IMR-90 (cell line): ENCODE measurements at regions not wholly inside any gene's neighbourhood (a gene's known extent, or its start where the extent isn't known, plus 50 kb on each side); places are given as distances from the start of the nearest gene placed in this dataset.

Experiments
- ATAC-seq: fragments of 200-7000 bp; cut with Tn5 transposase; 2 replicates; pipeline ENCODE4 v1.9.1; 2020; ENCODE audit warnings: low read depth, mild to moderate bottlenecking, moderate library complexity
- BruUV-seq: library from RNA; stranded (reverse); fragments of 400-500 nt; replicated peaks from 2 replicates; lab custom pipeline; 2021; lab: Mats Ljungman, UMichigan
- CTCF ChIA-PET: fragments of 300-600 bp; formaldehyde crosslinking; extraction: SDS; loops from one replicate; lab custom pipeline; 2021; ENCODE audit warnings: antibody characterized with exemption; lab: Yijun Ruan, JAX
- POLR2A ChIA-PET: fragments of 300-600 bp; sonication (Branson Sonifier 250); formaldehyde crosslinking; loops from one replicate; lab custom pipeline; 2022; ENCODE audit warnings: antibody characterized with exemption; ENCODE audit not compliant: unreplicated experiment; lab: Charles Lee
- DNase-seq: peaks from one replicate; pipeline ENCODE4 v3.0.0; 2013
- H2AFZ ChIP-seq: replicated peaks from 2 replicates; pipeline ENCODE3; 2013; ENCODE audit warnings: low read length, mild to moderate bottlenecking; ENCODE audit not compliant: poor library complexity
- H2AK5ac ChIP-seq: 2 replicates; pipeline ENCODE4 v1.6.1; 2013; ENCODE audit warnings: low read depth, low read length, inconsistent platforms
- H2AK9ac ChIP-seq: replicated peaks from 2 replicates; pipeline ENCODE3; 2013; ENCODE audit warnings: mild to moderate bottlenecking, low read depth, low read length, moderate library complexity; ENCODE audit not compliant: poor library complexity
- H2BK120ac ChIP-seq: 2 replicates; pipeline ENCODE4 v1.6.1; 2013; ENCODE audit warnings: low read depth, low read length, inconsistent platforms
- H2BK15ac ChIP-seq: 3 replicates; pipeline ENCODE4 v1.6.1; 2013; ENCODE audit warnings: low read depth, low read length, inconsistent platforms
- H2BK20ac ChIP-seq: 2 replicates; pipeline ENCODE4 v1.6.1; 2013; ENCODE audit warnings: low read depth, mild to moderate bottlenecking, inconsistent platforms, low read length, moderate library complexity
- H2BK5ac ChIP-seq: 2 replicates; pipeline ENCODE4 v1.6.1; 2013; ENCODE audit warnings: mild to moderate bottlenecking, low read depth, low read length, inconsistent platforms; ENCODE audit not compliant: poor library complexity, severe bottlenecking
- H3K14ac ChIP-seq: replicated peaks from 2 replicates; pipeline ENCODE4 v1.6.1; 2013; ENCODE audit warnings: low read depth, low read length, inconsistent platforms
- H3K18ac ChIP-seq: 2 replicates; pipeline ENCODE4 v1.6.1; 2013; ENCODE audit warnings: low read depth, low read length, control low read depth
- H3K23ac ChIP-seq: 2 replicates; pipeline ENCODE4 v1.6.1; 2013; ENCODE audit warnings: low read depth, low read length, inconsistent platforms
- H3K27ac ChIP-seq: 2 replicates; pipeline ENCODE4 v1.5.1; 2013; ENCODE audit warnings: mild to moderate bottlenecking, control low read depth, low read length; ENCODE audit not compliant: insufficient read depth
- H3K27me3 ChIP-seq: 2 replicates; pipeline ENCODE4 v1.6.1; 2013; ENCODE audit warnings: low read length; ENCODE audit not compliant: control insufficient read depth, insufficient read depth
- H3K36me3 ChIP-seq: 2 replicates; pipeline ENCODE4 v1.6.1; 2013; ENCODE audit warnings: low read length, mixed read lengths; ENCODE audit not compliant: control insufficient read depth, insufficient read depth
- H3K4ac ChIP-seq: 2 replicates; pipeline ENCODE4 v1.6.1; 2013; ENCODE audit warnings: low read depth, low read length, inconsistent platforms
- H3K4me1 ChIP-seq: 2 replicates; pipeline ENCODE4 v1.6.1; 2013; ENCODE audit warnings: low read length, mixed read lengths; ENCODE audit not compliant: control insufficient read depth, insufficient read depth
- H3K4me2 ChIP-seq: 2 replicates; pipeline ENCODE4 v1.6.1; 2013; ENCODE audit warnings: low read depth, mild to moderate bottlenecking, control low read depth, low read length, moderate library complexity
- H3K4me3 ChIP-seq: 2 replicates; pipeline ENCODE4 v1.5.1; 2013; ENCODE audit warnings: low read depth, mild to moderate bottlenecking, control low read depth, low read length, moderate library complexity; ENCODE audit not compliant: insufficient read depth
- H3K56ac ChIP-seq: 2 replicates; pipeline ENCODE4 v1.6.1; 2013; ENCODE audit warnings: low read length, inconsistent platforms; ENCODE audit not compliant: insufficient read depth; ENCODE audit errors: extremely low read depth
- H3K79me1 ChIP-seq, 2 experiments: 2 replicates each; pipeline ENCODE4 v1.6.1; 2013; ENCODE audit warnings: low read length in 2 of 2, inconsistent platforms in 1 of 2, low read depth in 1 of 2
- H3K9ac ChIP-seq: 2 replicates; pipeline ENCODE4 v1.6.1; 2013; ENCODE audit warnings: low read depth, low read length, control low read depth
- H3K9me1 ChIP-seq: 2 replicates; pipeline ENCODE4 v1.6.1; 2013; ENCODE audit warnings: low read length, inconsistent platforms; ENCODE audit not compliant: insufficient read depth
- H3K9me3 ChIP-seq: 2 replicates; pipeline ENCODE4 v1.6.1; 2013; ENCODE audit warnings: low read length; ENCODE audit not compliant: control insufficient read depth, insufficient read depth
- H4K20me1 ChIP-seq: 2 replicates; pipeline ENCODE4 v1.6.1; 2013; ENCODE audit warnings: low read length, inconsistent platforms; ENCODE audit not compliant: insufficient read depth
- H4K5ac ChIP-seq: 2 replicates; pipeline ENCODE4 v1.6.1; 2013; ENCODE audit warnings: mild to moderate bottlenecking, low read depth, low read length, control low read depth
- H4K8ac ChIP-seq, 2 experiments: 2 replicates each; pipeline ENCODE4 v1.6.1; 2013; ENCODE audit warnings: low read depth in 2 of 2, low read length in 2 of 2, control low read depth in 1 of 2, inconsistent platforms in 1 of 2
- H4K91ac ChIP-seq: 2 replicates; pipeline ENCODE4 v1.6.1; 2013; ENCODE audit warnings: low read depth, low read length, inconsistent platforms; ENCODE audit not compliant: insufficient read depth
- BHLHE40 ChIP-seq: fragments of 150-350 bp; IDR thresholded peaks from 2 replicates; pipeline ENCODE4 v1.6.1; 2016; ENCODE audit warnings: mild to moderate bottlenecking, low read depth, low read length
- CEBPB ChIP-seq: IDR thresholded peaks from 2 replicates; pipeline ENCODE4 v1.6.1; 2012; ENCODE audit warnings: low read depth, low read length, improper control_type of control experiment
- CHD1 ChIP-seq: IDR thresholded peaks from 2 replicates; pipeline ENCODE4 v1.6.1; 2012; ENCODE audit warnings: low read depth, low read length, improper control_type of control experiment
- FOS ChIP-seq: fragments of 150-350 bp; IDR thresholded peaks from 2 replicates; pipeline ENCODE4 v1.6.1; 2016; ENCODE audit warnings: low read depth, low read length
- MAFK ChIP-seq: IDR thresholded peaks from 2 replicates; pipeline ENCODE4 v1.6.1; 2012; ENCODE audit warnings: low read depth, low read length, improper control_type of control experiment
- MAZ ChIP-seq: IDR thresholded peaks from 2 replicates; pipeline ENCODE4 v1.6.1; 2012; ENCODE audit warnings: low read depth, mild to moderate bottlenecking, low read length, improper control_type of control experiment, moderate library complexity, borderline replicate concordance
- MXI1 ChIP-seq: IDR thresholded peaks from 2 replicates; pipeline ENCODE4 v1.6.1; 2012; ENCODE audit warnings: low read depth, mild to moderate bottlenecking, low read length, moderate library complexity, borderline replicate concordance
- NFE2L2 ChIP-seq: fragments of 150-350 bp; IDR thresholded peaks from 2 replicates; pipeline ENCODE4 v1.6.1; 2016; ENCODE audit warnings: low read depth, mild to moderate bottlenecking, low read length
- POLR2A ChIP-seq: IDR thresholded peaks from 2 replicates; pipeline ENCODE4 v1.6.1; 2012; ENCODE audit warnings: mild to moderate bottlenecking, low read depth, low read length
- RAD21 ChIP-seq: IDR thresholded peaks from 2 replicates; pipeline ENCODE4 v1.6.1; 2012; ENCODE audit warnings: low read length, improper control_type of control experiment
- RCOR1 ChIP-seq: IDR thresholded peaks from 2 replicates; pipeline ENCODE4 v1.6.1; 2012; ENCODE audit warnings: mild to moderate bottlenecking, low read length, improper control_type of control experiment; ENCODE audit not compliant: insufficient replicate concordance
- RFX5 ChIP-seq: IDR thresholded peaks from 2 replicates; pipeline ENCODE4 v1.8.0; 2012; ENCODE audit warnings: low read depth, mild to moderate bottlenecking, low read length, moderate library complexity
- SMC3 ChIP-seq: fragments of 150-350 bp; IDR thresholded peaks from 2 replicates; pipeline ENCODE4 v1.6.1; 2016; ENCODE audit warnings: low read depth, mild to moderate bottlenecking, antibody characterized with exemption, low read length, moderate library complexity
- dilution Hi-C: fragments of 300-500 bp; cut with HindIII; formaldehyde crosslinking; loops from one replicate; pipeline ENCODE4 v1.14.3; 2018; ENCODE audit warnings: low sequenced_read_pairs; ENCODE audit not compliant: unreplicated experiment
- in situ Hi-C: fragments of 300-500 bp; cut with MboI; formaldehyde crosslinking; loops from 3 replicates; pipeline ENCODE4 v1.14.3; 2019; ENCODE audit warnings: low sequenced_read_pairs, inconsistent platforms, mixed read lengths
- intact Hi-C: fragments of 100-400 bp; cut with micrococcal nuclease; formaldehyde crosslinking; loops from 2 replicates; pipeline ENCODE4 v1.10.0; 2022
- TF ChIP-seq, protein P1 (sequence below): fragments of 150-350 bp; IDR thresholded peaks from 2 replicates; pipeline ENCODE4 v1.6.1; 2016; ENCODE audit warnings: low read depth, mild to moderate bottlenecking, low read length, moderate library complexity, borderline replicate concordance
- TF ChIP-seq, protein P2 (sequence below): fragments of 150-350 bp; IDR thresholded peaks from 2 replicates; pipeline ENCODE4 v1.6.1; 2017; ENCODE audit warnings: mild to moderate bottlenecking, antibody characterized with exemption, low read length, low read depth

DNA sequence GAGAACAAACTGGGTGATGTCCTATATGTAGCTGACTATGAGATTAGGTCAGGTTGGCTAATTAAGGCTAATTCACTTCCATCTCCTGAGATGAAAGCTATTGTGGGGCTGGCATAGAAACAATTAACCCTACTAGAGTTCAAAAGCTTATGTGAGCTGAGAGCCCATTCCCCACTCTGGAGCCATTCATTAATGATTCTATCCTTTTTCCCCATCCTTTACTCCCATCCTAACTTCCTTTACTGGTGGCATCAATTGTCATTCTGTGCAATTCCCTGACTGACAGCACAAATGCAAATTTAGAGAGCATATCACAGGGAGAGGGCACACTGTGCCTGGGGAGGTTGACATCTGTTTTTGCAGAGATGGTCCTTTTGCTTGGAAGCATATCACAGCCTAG, 103.9 kb downstream of the URB2 start:
- Histone ChIP-seq H2BK120ac (no peak overlapping the region), H3K23ac (no peak overlapping the region), H3K9me3 (no peaks in the 10 kb centered on the region), H2AK9ac (no peak overlapping the region), H3K9ac (no peak overlapping the region), H3K14ac (no peak overlapping the region), H2BK5ac (no peak overlapping the region), H4K91ac (no peak overlapping the region), H3K79me1 (no peaks in the 10 kb centered on the region), H2BK15ac (no peak overlapping the region), H4K20me1 (no peaks in the 10 kb centered on the region), H2AK5ac (no peak overlapping the region), H3K4me3 (no peak overlapping the region), H3K56ac (no peak overlapping the region), H3K4me2 (no peak overlapping the region), H4K8ac (no peak overlapping the region), H3K18ac (no peak overlapping the region), H3K4ac (no peak overlapping the region), H2AFZ (no peak overlapping the region), H3K36me3 (no peaks in the 10 kb centered on the region), H3K4me1 (no peaks in the 10 kb centered on the region), H3K27me3 (no peaks in the 10 kb centered on the region), H3K27ac (no peak overlapping the region), H3K9me1 (no peaks in the 10 kb centered on the region), H4K5ac (no peak overlapping the region), H2BK20ac (no peak overlapping the region)
- ATAC-seq (no peak), DNase-seq (no peak)
- in situ Hi-C loops, result no loop called here
- dilution Hi-C loops, result no loop called here
- intact Hi-C loops, result no loop called here
- ChIA-PET CTCF (no interaction called here), POLR2A (no interaction called here)
- no TSS peak for BruUV-seq
- no peak for TF ChIP-seq FOS
- TF ChIP-seq, protein P1, sequence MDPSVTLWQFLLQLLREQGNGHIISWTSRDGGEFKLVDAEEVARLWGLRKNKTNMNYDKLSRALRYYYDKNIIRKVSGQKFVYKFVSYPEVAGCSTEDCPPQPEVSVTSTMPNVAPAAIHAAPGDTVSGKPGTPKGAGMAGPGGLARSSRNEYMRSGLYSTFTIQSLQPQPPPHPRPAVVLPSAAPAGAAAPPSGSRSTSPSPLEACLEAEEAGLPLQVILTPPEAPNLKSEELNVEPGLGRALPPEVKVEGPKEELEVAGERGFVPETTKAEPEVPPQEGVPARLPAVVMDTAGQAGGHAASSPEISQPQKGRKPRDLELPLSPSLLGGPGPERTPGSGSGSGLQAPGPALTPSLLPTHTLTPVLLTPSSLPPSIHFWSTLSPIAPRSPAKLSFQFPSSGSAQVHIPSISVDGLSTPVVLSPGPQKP, result no peak
- no peak for TF ChIP-seq NFE2L2
- TF ChIP-seq CHD1, result no peak
- TF ChIP-seq, protein P2, sequence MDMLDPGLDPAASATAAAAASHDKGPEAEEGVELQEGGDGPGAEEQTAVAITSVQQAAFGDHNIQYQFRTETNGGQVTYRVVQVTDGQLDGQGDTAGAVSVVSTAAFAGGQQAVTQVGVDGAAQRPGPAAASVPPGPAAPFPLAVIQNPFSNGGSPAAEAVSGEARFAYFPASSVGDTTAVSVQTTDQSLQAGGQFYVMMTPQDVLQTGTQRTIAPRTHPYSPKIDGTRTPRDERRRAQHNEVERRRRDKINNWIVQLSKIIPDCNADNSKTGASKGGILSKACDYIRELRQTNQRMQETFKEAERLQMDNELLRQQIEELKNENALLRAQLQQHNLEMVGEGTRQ, result no peak
- no peak for TF ChIP-seq RAD21
- TF ChIP-seq POLR2A, result no peak
- no peak for TF ChIP-seq MAZ
- TF ChIP-seq BHLHE40, result no peak
- no peak for TF ChIP-seq MAFK
- no peak for TF ChIP-seq SMC3
- TF ChIP-seq CEBPB, result no peak
- TF ChIP-seq MXI1, result no peak
- TF ChIP-seq RCOR1, result no peak
- TF ChIP-seq RFX5, result no peak
